NCI-H748 (cell line): ENCODE measurements at regions not wholly inside any gene's neighbourhood (a gene's known extent, or its start where the extent isn't known, plus 50 kb on each side); places are given as distances from the start of the nearest gene placed in this dataset.

Source experiments
- DNase-seq: peaks from one replicate; lab custom pipeline; 2025; ENCODE audit not compliant: unreplicated experiment; lab: John Stamatoyannopoulos, UW

- DNase-seq = no peak
These were observed 54.2 kb upstream of the TAB2 start for GRCh38 chr6:149263321-149263720.

DNA sequence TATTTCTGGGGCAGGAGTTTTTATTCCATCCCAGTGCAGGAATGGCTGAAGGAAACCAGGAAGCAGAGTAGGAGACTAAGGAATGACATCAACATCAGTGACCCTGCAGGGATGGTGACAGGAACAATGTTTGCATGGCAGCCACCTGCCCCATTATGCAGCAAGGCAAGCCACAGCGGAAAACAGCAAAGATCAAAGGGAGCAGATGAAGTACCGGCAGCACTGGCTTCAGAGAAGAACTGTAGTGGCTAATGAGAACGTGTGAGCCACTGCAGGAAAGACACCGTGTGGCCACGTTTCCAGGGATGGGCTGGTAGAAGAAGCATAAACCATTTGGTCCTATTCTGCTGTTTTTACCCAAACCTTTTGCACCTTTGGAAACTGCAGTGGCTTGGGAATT, 52.9 kb upstream of the TAB2 start:
- peak; percentile 66 for DNase-seq

DNA sequence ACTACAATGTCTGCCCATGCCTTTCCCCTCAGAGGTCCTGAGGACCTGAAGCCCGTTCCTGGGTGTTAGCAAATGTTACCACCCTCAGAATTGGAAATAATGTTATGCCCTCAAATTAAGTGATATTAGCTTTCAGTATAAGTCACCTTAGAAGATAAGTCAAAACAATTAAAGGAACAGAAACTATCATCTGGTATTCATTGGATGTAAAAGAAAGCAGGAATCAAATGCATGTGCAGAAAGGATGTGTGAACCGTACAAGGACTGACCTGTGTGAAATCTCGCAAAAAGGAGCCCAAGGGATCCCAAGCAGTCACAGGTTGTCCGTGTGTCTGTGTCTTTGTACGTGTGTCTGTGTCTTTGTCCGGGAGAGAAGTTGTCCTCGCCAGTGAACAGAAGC, 51.6 kb upstream of the TAB2 start:
- no peak for DNase-seq

- DNase-seq = no peak
These were observed 50.9 kb upstream of the TAB2 start for GRCh38 chr6:149266659-149267058.

DNA sequence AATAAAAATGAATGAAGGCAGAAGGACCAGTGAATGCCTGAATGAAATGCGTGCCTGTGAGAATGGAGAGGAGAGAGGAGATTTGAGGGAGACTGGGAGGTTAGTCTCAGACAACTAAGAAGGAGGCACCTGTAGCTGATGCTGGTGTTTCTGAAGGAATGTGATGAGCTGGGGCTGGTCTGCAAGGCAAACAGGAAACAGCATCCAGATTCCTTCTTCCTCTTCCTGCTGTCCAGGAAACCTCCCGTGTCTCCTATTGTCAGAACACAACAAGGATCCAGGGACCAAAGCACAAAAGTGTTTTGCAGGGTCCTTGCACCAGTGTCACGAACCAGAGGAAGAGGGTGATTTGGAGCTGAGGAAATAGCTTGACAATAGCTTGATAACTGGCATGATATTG, 50.4 kb upstream of the TAB2 start:
- DNase-seq = no peak

- DNase-seq = no peak
These were observed 49.9 kb upstream of the TAB2 start for GRCh38 chr6:149267513-149268043.
